HG02678 (cell line): ENCODE measurements at regions not wholly inside any gene's neighbourhood (a gene's known extent, or its start where the extent isn't known, plus 50 kb on each side); places are given as distances from the start of the nearest gene placed in this dataset.
A peak's percentile ranks its signal among the peaks of the same experiment; 100 is the strongest.

Experiments used
- ATAC-seq: cut with Tn5 transposase; IDR thresholded peaks from one replicate; pipeline ENCODE4 v1.9.1; 2021; ENCODE audit warnings: mild to moderate bottlenecking, moderate library complexity; ENCODE audit not compliant: unreplicated experiment

- no peak for ATAC-seq
Observed at GRCh38 chr20:19807946-19808330, 49.9 kb downstream of the RIN2 start.

GRCh38 chr20:19808498-19808897, 50.4 kb downstream of the RIN2 start:
- ATAC-seq, result no peak

GRCh38 chr20:19809505-19809904, 51.4 kb downstream of the RIN2 start:
- no peak for ATAC-seq

- ATAC-seq, result no peak
Observed at GRCh38 chr20:19811231-19811630, 53.2 kb downstream of the RIN2 start.

- no peak for ATAC-seq
Observed at GRCh38 chr20:19812056-19812455, 54.0 kb downstream of the RIN2 start.

- ATAC-seq, result no peak
Observed at GRCh38 chr20:19812696-19813095, 54.6 kb downstream of the RIN2 start.

- no peak for ATAC-seq
Observed at GRCh38 chr20:19813846-19814640, 56.0 kb downstream of the RIN2 start.

- ATAC-seq, result no peak
Observed at GRCh38 chr20:19815553-19815991, 57.5 kb downstream of the RIN2 start.

GRCh38 chr20:19816386-19816785, 58.3 kb downstream of the RIN2 start:
- no peak for ATAC-seq

- no peak for ATAC-seq
Observed at GRCh38 chr20:19817017-19817416, 59.0 kb downstream of the RIN2 start.

GRCh38 chr20:19819149-19819548, 61.1 kb downstream of the RIN2 start:
- no peak for ATAC-seq

GRCh38 chr20:19820555-19821211, 62.6 kb downstream of the RIN2 start:
- no peak for ATAC-seq

- no peak for ATAC-seq
Observed at GRCh38 chr20:19821606-19822005, 63.5 kb downstream of the RIN2 start.

GRCh38 chr20:19823216-19823615, 65.2 kb downstream of the RIN2 start:
- ATAC-seq, result no peak

GRCh38 chr20:19823971-19824370, 65.9 kb downstream of the RIN2 start:
- no peak for ATAC-seq

GRCh38 chr20:19824861-19825260, 66.8 kb downstream of the RIN2 start:
- no peak for ATAC-seq

GRCh38 chr20:19826179-19826914, 68.3 kb downstream of the RIN2 start:
- no peak for ATAC-seq

GRCh38 chr20:19827818-19828217, 69.8 kb downstream of the RIN2 start:
- ATAC-seq, result peak; percentile 23

GRCh38 chr20:19828232-19828631, 70.2 kb downstream of the RIN2 start:
- peak; percentile 88 for ATAC-seq

GRCh38 chr20:19830211-19830785, 72.2 kb downstream of the RIN2 start:
- ATAC-seq, result no peak

- ATAC-seq, result no peak
Observed at GRCh38 chr20:19832875-19833274, 74.8 kb downstream of the RIN2 start.
